Suprapubic skin (tissue), 4 donors: ENCODE measurements at regions not wholly inside any gene's neighbourhood (a gene's known extent, or its start where the extent isn't known, plus 50 kb on each side); places are given as distances from the start of the nearest gene placed in this dataset.

ENCODE experiments used
- DNase-seq, 2 donors: peaks; one replicate each; pipeline ENCODE4 v3.0.0-alpha.2; 2019; ENCODE audit warnings: low spot score in 2 of 2
- H3K27ac ChIP-seq: fragments of 200-600 bp; sonication (generic); one replicate; pipeline ENCODE4 v1.5.1; 2019
- H3K27me3 ChIP-seq: fragments of 200-600 bp; sonication (generic); one replicate; pipeline ENCODE4 v1.5.1; 2019
- H3K36me3 ChIP-seq: fragments of 200-600 bp; sonication (generic); one replicate; pipeline ENCODE4 v1.5.1; 2019
- H3K4me1 ChIP-seq: fragments of 200-600 bp; sonication (generic); one replicate; pipeline ENCODE4 v1.5.1; 2019
- H3K4me3 ChIP-seq: fragments of 200-600 bp; sonication (generic); one replicate; pipeline ENCODE4 v1.5.1; 2019; ENCODE audit warnings: mild to moderate bottlenecking
- H3K9me3 ChIP-seq: fragments of 200-600 bp; sonication (generic); one replicate; pipeline ENCODE4 v1.5.1; 2019
- EP300 ChIP-seq: sonication (generic); formaldehyde crosslinking; IDR thresholded peaks from one replicate; pipeline ENCODE4 v1.6.1; 2017; ENCODE audit warnings: antibody characterized with exemption
- POLR2A ChIP-seq, 2 donors: fragments of 450-650 bp; IDR thresholded peaks; one replicate each; pipeline ENCODE4 v1.6.1; 2017; ENCODE audit warnings: antibody characterized with exemption in 2 of 2, mild to moderate bottlenecking in 2 of 2, moderate library complexity in 2 of 2
- POLR2AphosphoS5 ChIP-seq, 3 donors: sonication (generic); formaldehyde crosslinking; IDR thresholded peaks; one replicate each; pipeline ENCODE4 v1.6.1; 2017; ENCODE audit warnings: antibody characterized with exemption in 3 of 3
- WGBS: methylation state at CpG from one replicate; pipeline ENCODE4 v1.1.5; 2018; 5-methylcytosine and 5-hydroxymethylcytosine counted together
- TF ChIP-seq, protein P1 (sequence below), 2 donors: fragments of 200-600 bp in 1 of 2; fragments of 450-650 bp in 1 of 2; sonication (generic) in 1 of 2; IDR thresholded peaks; one replicate each; pipeline ENCODE4 v1.5.1; 2016 to 2019; ENCODE audit warnings: antibody characterized with exemption in 2 of 2, mild to moderate bottlenecking in 1 of 2, moderate library complexity in 1 of 2

DNA sequence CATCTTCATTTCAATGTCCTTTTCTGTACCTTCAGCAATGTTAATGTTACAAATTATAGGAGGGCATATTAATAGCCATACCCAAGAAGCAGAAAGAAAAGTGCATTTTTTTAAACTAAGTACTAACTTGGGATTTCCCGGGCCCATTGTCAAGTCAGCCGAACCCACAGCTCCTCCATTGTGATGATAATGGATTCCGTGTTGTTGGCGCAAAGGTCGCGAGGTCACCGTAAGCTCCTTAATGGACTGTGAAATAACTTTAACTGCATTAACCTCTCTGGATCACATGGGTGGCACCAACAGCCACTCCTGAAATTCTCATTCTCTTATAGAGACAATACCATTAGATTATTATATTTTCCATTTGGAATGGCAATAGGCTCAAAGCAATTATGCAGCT, 250.6 kb upstream of the RRP15 start:
- Histone ChIP-seq H3K9me3 (no peaks in the 10 kb centered on the region), H3K36me3 (no peaks in the 10 kb centered on the region), H3K27me3 (no peaks in the 10 kb centered on the region), H3K27ac (no peak overlapping the region), H3K4me1 (no peaks in the 10 kb centered on the region), H3K4me3 (no peak overlapping the region)
- WGBS, result 64% methylated on average over 7 of the region's 7 CpGs
- DNase-seq, result no peak
- no peak for TF ChIP-seq EP300

DNA sequence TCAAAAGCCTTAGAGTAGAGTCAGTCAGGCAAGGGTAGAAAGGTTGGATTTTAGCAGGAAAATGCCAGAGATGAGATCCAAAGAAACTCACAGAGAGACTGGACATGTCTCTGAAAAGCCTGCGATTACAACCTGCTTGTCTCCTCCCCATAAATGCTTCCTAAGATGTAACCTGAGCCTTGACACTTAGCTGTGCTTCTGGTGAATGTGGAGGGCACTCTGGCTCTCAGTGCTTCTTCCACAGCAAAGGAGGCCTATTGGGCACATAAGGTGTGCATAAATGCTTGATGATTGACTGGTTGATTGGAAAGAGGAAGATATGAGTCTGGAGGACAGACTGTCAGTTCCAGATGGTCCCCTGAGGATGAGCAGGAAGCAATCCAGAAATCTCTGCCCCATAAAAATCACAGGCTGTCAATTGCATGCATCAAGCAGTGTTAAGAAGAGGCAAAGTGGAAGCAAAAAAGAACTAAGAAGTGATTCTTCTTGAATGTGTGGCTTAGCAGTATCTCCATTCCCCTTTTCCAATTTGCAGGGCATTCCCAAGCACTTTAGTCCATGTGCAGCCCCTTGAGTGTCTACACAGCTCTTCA, 236.2 kb upstream of the RRP15 start:
- 29% methylated on average over 1 of the region's 1 CpG for WGBS
- Histone ChIP-seq H3K4me1 (no peaks in the 10 kb centered on the region), H3K36me3 (no peaks in the 10 kb centered on the region), H3K27me3 (no peaks in the 10 kb centered on the region), H3K9me3 (no peaks in the 10 kb centered on the region), H3K4me3 (no peak overlapping the region), H3K27ac (no peak overlapping the region)
- TF ChIP-seq EP300 (no peak), POLR2AphosphoS5 (IDR thresholded peaks at IDR 0.05) (no peak)
- DNase-seq, result no peak

DNA sequence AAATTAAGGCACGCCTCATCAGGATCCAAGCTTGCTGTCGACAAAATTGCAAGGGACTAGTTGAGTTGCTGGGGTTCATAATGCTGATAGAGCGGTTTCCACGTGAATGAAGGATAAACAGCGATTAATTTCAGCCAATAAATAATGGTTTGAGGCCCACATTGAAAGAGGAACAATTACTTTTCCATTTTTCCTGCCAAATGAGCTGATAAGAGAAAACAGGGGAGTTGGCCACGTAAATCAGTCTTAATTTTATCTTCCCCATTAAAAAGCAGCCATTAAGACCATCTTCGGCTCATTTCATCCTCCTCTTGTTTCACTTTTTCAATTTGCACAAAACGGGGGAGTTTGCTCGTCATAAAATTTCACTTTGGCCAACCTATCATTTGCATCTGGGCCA, 235.5 kb upstream of the RRP15 start:
- Histone ChIP-seq H3K9me3 (no peaks in the 10 kb centered on the region), H3K36me3 (no peaks in the 10 kb centered on the region), H3K4me3 (no peak overlapping the region), H3K4me1 (no peaks in the 10 kb centered on the region), H3K27ac (no peak overlapping the region), H3K27me3 (no peaks in the 10 kb centered on the region)
- DNase-seq, result no peak
- WGBS, result 71% methylated on average over 9 of the region's 9 CpGs
- no peak for TF ChIP-seq POLR2AphosphoS5 (IDR thresholded peaks at IDR 0.05)
- no peak for TF ChIP-seq POLR2A (IDR thresholded peaks at IDR 0.05)

DNA sequence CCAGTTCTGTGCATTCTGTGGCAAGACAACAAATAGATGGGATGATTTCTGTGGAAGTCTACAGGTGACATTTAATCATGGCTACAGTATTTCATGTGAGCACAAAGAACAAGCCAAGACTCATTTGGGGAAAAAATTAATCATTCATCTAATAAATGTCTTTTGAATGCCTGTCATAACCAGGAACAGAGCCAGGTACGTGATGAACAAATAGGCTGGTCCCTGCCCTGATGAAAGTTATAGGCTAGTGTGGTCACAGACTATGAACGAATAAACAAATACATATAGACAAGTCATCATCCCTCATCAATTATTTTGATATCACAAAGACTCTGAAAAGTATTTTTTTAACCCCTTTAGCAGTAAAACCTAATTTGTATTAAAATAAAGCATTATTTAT, 226.4 kb upstream of the RRP15 start:
- TF ChIP-seq, protein P1, sequence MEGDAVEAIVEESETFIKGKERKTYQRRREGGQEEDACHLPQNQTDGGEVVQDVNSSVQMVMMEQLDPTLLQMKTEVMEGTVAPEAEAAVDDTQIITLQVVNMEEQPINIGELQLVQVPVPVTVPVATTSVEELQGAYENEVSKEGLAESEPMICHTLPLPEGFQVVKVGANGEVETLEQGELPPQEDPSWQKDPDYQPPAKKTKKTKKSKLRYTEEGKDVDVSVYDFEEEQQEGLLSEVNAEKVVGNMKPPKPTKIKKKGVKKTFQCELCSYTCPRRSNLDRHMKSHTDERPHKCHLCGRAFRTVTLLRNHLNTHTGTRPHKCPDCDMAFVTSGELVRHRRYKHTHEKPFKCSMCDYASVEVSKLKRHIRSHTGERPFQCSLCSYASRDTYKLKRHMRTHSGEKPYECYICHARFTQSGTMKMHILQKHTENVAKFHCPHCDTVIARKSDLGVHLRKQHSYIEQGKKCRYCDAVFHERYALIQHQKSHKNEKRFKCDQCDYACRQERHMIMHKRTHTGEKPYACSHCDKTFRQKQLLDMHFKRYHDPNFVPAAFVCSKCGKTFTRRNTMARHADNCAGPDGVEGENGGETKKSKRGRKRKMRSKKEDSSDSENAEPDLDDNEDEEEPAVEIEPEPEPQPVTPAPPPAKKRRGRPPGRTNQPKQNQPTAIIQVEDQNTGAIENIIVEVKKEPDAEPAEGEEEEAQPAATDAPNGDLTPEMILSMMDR (IDR thresholded peaks at IDR 0.05), result no peak
- no peak for TF ChIP-seq POLR2A (IDR thresholded peaks at IDR 0.05)
- DNase-seq, result no peak
- no peaks in the 10 kb centered on the region for H3K9me3 ChIP-seq
- WGBS, result 64% methylated on average over 2 of the region's 2 CpGs
- H3K27ac ChIP-seq, result no peak overlapping the region
- no peaks in the 10 kb centered on the region for H3K4me1 ChIP-seq
- no peaks in the 10 kb centered on the region for H3K27me3 ChIP-seq
- no peaks in the 10 kb centered on the region for H3K36me3 ChIP-seq
- H3K4me3 ChIP-seq, result no peak overlapping the region

DNA sequence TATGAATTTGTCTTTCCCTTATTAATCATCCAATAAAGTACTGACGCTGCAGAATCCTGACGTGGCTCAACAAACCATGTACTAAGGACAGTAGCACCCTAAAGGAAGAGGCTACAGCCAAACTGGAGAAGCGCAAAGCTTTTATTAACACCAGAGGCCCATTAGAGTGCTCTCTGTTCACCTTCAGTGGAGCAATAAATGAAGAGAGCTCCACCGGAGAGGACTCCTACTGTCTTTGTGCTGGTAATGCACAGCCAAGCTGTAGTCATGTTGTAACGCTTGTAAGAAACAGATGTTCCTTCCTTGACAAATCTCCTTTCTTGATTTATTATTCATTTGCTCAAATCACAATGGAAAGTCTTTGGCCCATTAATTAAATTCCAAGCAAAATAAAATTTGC, 220.7 kb upstream of the RRP15 start:
- Histone ChIP-seq H3K4me3 (no peak overlapping the region), H3K27ac (no peak overlapping the region), H3K4me1 (no peaks in the 10 kb centered on the region), H3K36me3 (no peaks in the 10 kb centered on the region), H3K27me3 (no peaks in the 10 kb centered on the region), H3K9me3 (no peaks in the 10 kb centered on the region)
- no peak for DNase-seq
- WGBS, result 53% methylated on average over 5 of the region's 5 CpGs
- TF ChIP-seq EP300 (no peak), POLR2AphosphoS5 (IDR thresholded peaks at IDR 0.05) (no peak), POLR2A (IDR thresholded peaks at IDR 0.05) (no peak)

DNA sequence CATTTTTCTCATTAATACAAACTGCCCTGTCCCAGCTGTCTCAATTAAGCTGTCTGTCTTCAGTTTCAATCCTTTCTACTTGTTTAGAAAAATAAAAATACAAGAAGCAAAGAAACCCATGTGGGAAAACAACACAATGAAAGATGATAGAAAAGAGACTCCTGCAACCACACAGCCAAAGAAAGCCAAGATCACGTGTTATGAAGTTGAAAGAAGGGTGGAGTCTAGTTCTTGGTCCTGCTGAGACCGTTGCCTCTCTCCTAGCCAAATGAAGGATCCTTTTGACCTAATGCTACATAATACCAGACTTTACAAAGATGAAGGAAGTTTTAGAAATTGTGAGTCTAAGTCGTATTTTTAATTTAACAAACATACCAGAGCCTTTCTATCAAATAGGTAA, 218.8 kb upstream of the RRP15 start:
- H3K4me1 ChIP-seq, result no peaks in the 10 kb centered on the region
- WGBS, result 79% methylated on average over 3 of the region's 3 CpGs
- no peak overlapping the region for H3K4me3 ChIP-seq
- no peaks in the 10 kb centered on the region for H3K36me3 ChIP-seq
- no peak for DNase-seq
- TF ChIP-seq, protein P1 (IDR thresholded peaks at IDR 0.05), result no peak
- TF ChIP-seq POLR2A (IDR thresholded peaks at IDR 0.05) (no peak), EP300 (no peak)
- no peak overlapping the region for H3K27ac ChIP-seq
- no peaks in the 10 kb centered on the region for H3K9me3 ChIP-seq
- no peaks in the 10 kb centered on the region for H3K27me3 ChIP-seq

DNA sequence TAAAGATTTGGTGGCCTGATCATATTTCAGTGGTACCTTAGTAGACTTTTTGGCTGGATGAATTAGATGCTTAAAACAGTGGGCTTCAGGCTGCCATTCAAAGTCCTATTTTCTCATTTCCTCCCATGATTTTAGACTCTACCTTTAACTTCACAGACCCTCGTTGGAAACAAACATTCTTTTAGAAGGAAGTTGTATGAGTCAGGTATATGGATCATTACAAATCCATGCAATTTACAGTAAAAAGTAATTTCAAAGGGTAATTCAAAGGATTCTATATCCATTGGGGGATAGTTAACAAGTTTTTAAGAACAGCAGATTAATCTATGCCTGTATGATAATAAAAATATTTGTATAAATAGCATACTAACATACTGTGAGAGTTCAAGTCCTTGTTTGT, 216.9 kb upstream of the RRP15 start:
- TF ChIP-seq, protein P1 (IDR thresholded peaks at IDR 0.05), result no peak
- TF ChIP-seq EP300 (no peak), POLR2AphosphoS5 (IDR thresholded peaks at IDR 0.05) (no peak), POLR2A (IDR thresholded peaks at IDR 0.05) (no peak)
- no peaks in the 10 kb centered on the region for H3K9me3 ChIP-seq
- no peaks in the 10 kb centered on the region for H3K27me3 ChIP-seq
- DNase-seq, result no peak
- H3K4me3 ChIP-seq, result no peak overlapping the region
- H3K27ac ChIP-seq, result no peak overlapping the region
- WGBS, result 69% methylated on average over 1 of the region's 1 CpG
- no peaks in the 10 kb centered on the region for H3K4me1 ChIP-seq
- H3K36me3 ChIP-seq, result no peaks in the 10 kb centered on the region
